ENCODE measurements at regions not wholly inside any gene's neighbourhood (a gene's known extent, or its start where the extent isn't known, plus 50 kb on each side); places are given as distances from the start of the nearest gene placed in this dataset.

- TF ChIP-seq CTCF (IDR thresholded peaks at IDR 0.05) (no peak), POLR2A (IDR thresholded peaks at IDR 0.05) (no peak)
Observed at GRCh38 chr9:119726035-119726434, 356.8 kb upstream of the BRINP1 start.
